Neural cell (in vitro differentiated cells): ENCODE measurements at regions not wholly inside any gene's neighbourhood (a gene's known extent, or its start where the extent isn't known, plus 50 kb on each side); places are given as distances from the start of the nearest gene placed in this dataset.

ENCODE experiments used
- H2AFZ ChIP-seq: fragments of 200-600, 300-800 bp; sonication (generic), shearing (Covaris generic); 2 replicates; pipeline ENCODE4 v1.6.0; 2014; ENCODE audit warnings: low read depth, mild to moderate bottlenecking, antibody characterized with exemption, low read length, moderate library complexity
- H3F3A ChIP-seq: fragments of 200-600 bp; shearing (Covaris generic); 2 replicates; pipeline ENCODE4 v1.6.1; 2016; ENCODE audit warnings: mild to moderate bottlenecking, moderate library complexity, mixed read lengths, antibody characterized with exemption, low read length; ENCODE audit not compliant: insufficient read depth, poor library complexity, severe bottlenecking
- H3K27ac ChIP-seq: fragments of 200-600, 300-800 bp; sonication (generic), shearing (Covaris generic); 2 replicates; pipeline ENCODE4 v1.5.1; 2014; ENCODE audit warnings: mild to moderate bottlenecking, low read length, moderate library complexity
- H3K27me3 ChIP-seq: fragments of 300-800, 200-600 bp; sonication (generic), shearing (Covaris generic); 2 replicates; pipeline ENCODE4 v1.6.0; 2014; ENCODE audit warnings: mild to moderate bottlenecking, low read depth, low read length, moderate library complexity; ENCODE audit not compliant: insufficient read depth
- H3K36me3 ChIP-seq: fragments of 300-800, 200-600 bp; sonication (generic), shearing (Covaris generic); 2 replicates; pipeline ENCODE4 v1.5.1; 2014; ENCODE audit warnings: mild to moderate bottlenecking, antibody characterized with exemption, low read length, moderate library complexity; ENCODE audit not compliant: insufficient read depth
- H3K4me2 ChIP-seq: fragments of 300-800, 200-600 bp; sonication (generic), shearing (Covaris generic); 2 replicates; pipeline ENCODE4 v1.6.0; 2014; ENCODE audit warnings: mild to moderate bottlenecking, low read length
- H3K4me3 ChIP-seq: fragments of 300-800, 200-600 bp; sonication (generic), shearing (Covaris generic); 2 replicates; pipeline ENCODE4 v1.5.1; 2014; ENCODE audit warnings: mild to moderate bottlenecking, low read length, moderate library complexity
- H3K79me2 ChIP-seq: fragments of 200-600 bp; shearing (Covaris generic); replicated peaks from 2 replicates; pipeline ENCODE4 v1.6.0; 2014; ENCODE audit warnings: mild to moderate bottlenecking, low read length, moderate library complexity; ENCODE audit not compliant: insufficient read depth
- H3K9ac ChIP-seq: fragments of 300-800, 200-600 bp; sonication (generic), shearing (Covaris generic); 2 replicates; pipeline ENCODE4 v1.6.1; 2016; ENCODE audit warnings: mild to moderate bottlenecking, low read length, mixed read lengths
- H3K9me2 ChIP-seq: fragments of 200-600 bp; shearing (Covaris generic); 2 replicates; pipeline ENCODE4 v1.6.1; 2016; ENCODE audit warnings: mild to moderate bottlenecking, low read length, mixed read lengths; ENCODE audit not compliant: insufficient read depth
- H3K9me3 ChIP-seq: fragments of 200-600, 300-800 bp; sonication (generic), shearing (Covaris generic); 2 replicates; pipeline ENCODE4 v1.6.1; 2016; ENCODE audit warnings: mild to moderate bottlenecking, mixed run types, low read length, moderate library complexity, mixed read lengths
- H4K20me1 ChIP-seq: fragments of 200-600 bp; shearing (Covaris generic); 2 replicates; pipeline ENCODE4 v1.6.1; 2016; ENCODE audit warnings: mild to moderate bottlenecking, mixed run types; ENCODE audit not compliant: insufficient read depth
- CTCF ChIP-seq: fragments of 450-650 bp; IDR thresholded peaks from 2 replicates; pipeline ENCODE4 v1.5.1; 2014; ENCODE audit warnings: antibody characterized with exemption, mild to moderate bottlenecking, moderate library complexity; ENCODE audit not compliant: poor library complexity, severe bottlenecking
- EP300 ChIP-seq: fragments of 450-650 bp; conservative IDR thresholded peaks from 2 replicates; pipeline ENCODE4 v1.6.1; 2014; ENCODE audit warnings: antibody characterized with exemption, mild to moderate bottlenecking, moderate library complexity; ENCODE audit not compliant: poor library complexity, severe bottlenecking
- EZH2 ChIP-seq: fragments of 200-600, 300-800 bp; shearing (Covaris generic), sonication (generic); IDR thresholded peaks from 2 replicates; pipeline ENCODE4 v1.6.1; 2014; ENCODE audit warnings: antibody characterized with exemption, low read length, borderline replicate concordance, mild to moderate bottlenecking; ENCODE audit not compliant: insufficient read depth, poor library complexity, severe bottlenecking
- MXI1 ChIP-seq: fragments of 450-650 bp; conservative IDR thresholded peaks from 2 replicates; pipeline ENCODE4 v1.6.1; 2014; ENCODE audit warnings: antibody characterized with exemption, mild to moderate bottlenecking; ENCODE audit not compliant: poor library complexity, severe bottlenecking
- POLR2AphosphoS5 ChIP-seq: IDR thresholded peaks from 2 replicates; pipeline ENCODE4 v1.6.1; 2012
- RAD21 ChIP-seq: fragments of 450-650 bp; conservative IDR thresholded peaks from 2 replicates; pipeline ENCODE4 v1.6.1; 2014; ENCODE audit warnings: antibody characterized with exemption, mild to moderate bottlenecking, moderate library complexity
- REST ChIP-seq: IDR thresholded peaks from 2 replicates; pipeline ENCODE4 v1.6.1; 2012; ENCODE audit warnings: borderline replicate concordance
- SMC3 ChIP-seq: fragments of 450-650 bp; conservative IDR thresholded peaks from 2 replicates; pipeline ENCODE4 v1.6.1; 2014; ENCODE audit warnings: antibody characterized with exemption, mild to moderate bottlenecking, moderate library complexity; ENCODE audit not compliant: poor library complexity
- TAF1 ChIP-seq: IDR thresholded peaks from 2 replicates; pipeline ENCODE4 v1.6.1; 2012; ENCODE audit warnings: low read depth

- Histone ChIP-seq H3K9me2 (no peaks in the 10 kb centered on the region), H3K9me3 (no peaks in the 10 kb centered on the region), H3F3A (no peaks in the 10 kb centered on the region), H4K20me1 (no peaks in the 10 kb centered on the region), H3K27ac (no peak overlapping the region), H3K9ac (no peak overlapping the region), H3K4me3 (no peak overlapping the region), H2AFZ (no peak overlapping the region), H3K36me3 (no peaks in the 10 kb centered on the region), H3K4me2 (no peak overlapping the region), H3K79me2 (no peaks in the 10 kb centered on the region), H3K27me3 (no peaks in the 10 kb centered on the region)
- TF ChIP-seq REST (no peak), MXI1 (no peak), EP300 (no peak), RAD21 (no peak), TAF1 (no peak)
Observed at GRCh38 chr10:78781251-78781913, 287.4 kb upstream of the ZMIZ1 start.

GRCh38 chr10:78781991-78782390 is 286.8 kb upstream of the ZMIZ1 start:
- TF ChIP-seq SMC3 (no peak), EP300 (no peak), TAF1 (no peak), CTCF (no peak), RAD21 (no peak), EZH2 (no peak), REST (no peak), MXI1 (no peak), POLR2AphosphoS5 (no peak)
- Histone ChIP-seq H3K27ac (no peak overlapping the region), H2AFZ (no peak overlapping the region), H3F3A (no peaks in the 10 kb centered on the region), H3K9me2 (no peaks in the 10 kb centered on the region), H3K9ac (no peak overlapping the region), H3K36me3 (no peaks in the 10 kb centered on the region), H3K27me3 (no peaks in the 10 kb centered on the region), H4K20me1 (no peaks in the 10 kb centered on the region), H3K79me2 (no peaks in the 10 kb centered on the region), H3K4me3 (no peak overlapping the region), H3K4me2 (no peak overlapping the region), H3K9me3 (no peaks in the 10 kb centered on the region)
